22Rv1 (cell line): ENCODE measurements at regions not wholly inside any gene's neighbourhood (a gene's known extent, or its start where the extent isn't known, plus 50 kb on each side); places are given as distances from the start of the nearest gene placed in this dataset.

Source experiments
- CTCF ChIP-seq: fragments of 450-650 bp; IDR thresholded peaks from 2 replicates; pipeline ENCODE4 v1.5.1; 2017; ENCODE audit warnings: mild to moderate bottlenecking
- ZFX ChIP-seq: fragments of 450-650 bp; IDR thresholded peaks from 2 replicates; pipeline ENCODE4 v1.6.1; 2017; ENCODE audit warnings: antibody characterized with exemption, borderline replicate concordance

- TF ChIP-seq CTCF (no peak), ZFX (no peak)
These were observed 59.7 kb upstream of the SDK2 start for GRCh38 chr17:73703917-73704316.
